Thoracic aorta (tissue), 2 donors: ENCODE measurements at regions not wholly inside any gene's neighbourhood (a gene's known extent, or its start where the extent isn't known, plus 50 kb on each side); places are given as distances from the start of the nearest gene placed in this dataset.

ENCODE experiments used
- ATAC-seq: fragments of 150-250 bp; one replicate; pipeline ENCODE4 v1.8.0; 2017; ENCODE audit warnings: low read depth; ENCODE audit not compliant: insufficient number of reproducible peaks, low FRiP score
- DNase-seq: peaks from one replicate; pipeline ENCODE4 v3.0.0-alpha.2; 2020; ENCODE audit warnings: low spot score
- H3K27ac ChIP-seq, 2 donors: fragments of 200-600 bp; sonication (generic); 1 replicate in 1 of 2; 2 replicates in 1 of 2; pipeline ENCODE4 v1.5.1; 2016; ENCODE audit warnings: mild to moderate bottlenecking in 2 of 2, moderate library complexity in 2 of 2
- H3K27me3 ChIP-seq: fragments of 200-600 bp; sonication (generic); replicated peaks from 2 replicates; pipeline ENCODE4 v1.6.0; 2016; ENCODE audit warnings: mild to moderate bottlenecking; ENCODE audit not compliant: insufficient read depth
- H3K36me3 ChIP-seq: fragments of 200-600 bp; sonication (generic); one replicate; pipeline ENCODE4 v1.5.1; 2016
- H3K4me1 ChIP-seq, 2 donors: fragments of 200-600 bp; sonication (generic); 1 replicate in 1 of 2; 2 replicates in 1 of 2; pipeline versions ENCODE4 v1.5.1 to v1.6.0; 2016; ENCODE audit warnings: low read depth in 2 of 2, mild to moderate bottlenecking in 1 of 2; ENCODE audit not compliant: control insufficient read depth in 1 of 2
- H3K4me3 ChIP-seq: fragments of 200-600 bp; sonication (generic); 2 replicates; pipeline ENCODE4 v1.5.1; 2016; ENCODE audit warnings: mild to moderate bottlenecking
- H3K9me3 ChIP-seq: fragments of 200-600 bp; sonication (generic); 2 replicates; pipeline ENCODE4 v1.5.1; 2016
- TF ChIP-seq, protein P1 (sequence below): fragments of 200-600 bp; sonication (generic); IDR thresholded peaks from one replicate; pipeline ENCODE4 v1.5.1; 2019; ENCODE audit warnings: antibody characterized with exemption

DNA sequence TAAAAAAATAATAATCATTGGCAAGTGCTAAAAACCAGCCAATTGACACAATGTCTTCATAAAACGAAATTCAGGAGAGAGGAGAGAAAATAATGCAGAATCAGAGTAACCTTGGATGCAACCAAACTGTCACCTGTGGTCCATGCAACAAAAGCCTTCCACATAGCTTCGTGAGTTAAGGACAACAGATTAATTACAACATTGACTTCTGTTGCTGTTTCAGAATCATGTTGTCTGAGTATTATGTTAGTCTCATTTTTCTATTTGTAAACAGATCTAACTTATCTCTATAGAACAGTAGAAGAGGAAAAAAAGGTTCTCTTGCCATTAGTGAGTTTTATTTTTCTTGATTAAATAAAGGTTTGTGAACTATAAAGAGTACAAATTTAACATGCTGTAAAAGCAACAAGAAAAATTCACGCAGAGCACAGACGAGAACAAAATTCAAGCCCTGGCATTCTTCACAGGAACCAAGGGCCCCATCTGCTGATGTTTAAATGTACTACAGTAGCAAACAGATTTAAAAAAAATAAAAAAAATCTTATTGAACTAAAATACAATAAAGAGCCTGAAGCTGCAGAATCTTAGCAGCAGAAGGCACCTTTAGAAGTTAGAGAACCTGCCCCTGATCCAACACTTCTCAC, 381.1 kb upstream of the PKN2 start:
- Histone ChIP-seq H3K9me3 (no peaks in the 10 kb centered on the region), H3K27me3 (no peaks in the 10 kb centered on the region), H3K4me3 (no peak overlapping the region), H3K4me1 (no peaks in the 10 kb centered on the region), H3K36me3 (no peaks in the 10 kb centered on the region), H3K27ac (no peak overlapping the region)
- ATAC-seq (no peak), DNase-seq (no peak)
- TF ChIP-seq, protein P1, sequence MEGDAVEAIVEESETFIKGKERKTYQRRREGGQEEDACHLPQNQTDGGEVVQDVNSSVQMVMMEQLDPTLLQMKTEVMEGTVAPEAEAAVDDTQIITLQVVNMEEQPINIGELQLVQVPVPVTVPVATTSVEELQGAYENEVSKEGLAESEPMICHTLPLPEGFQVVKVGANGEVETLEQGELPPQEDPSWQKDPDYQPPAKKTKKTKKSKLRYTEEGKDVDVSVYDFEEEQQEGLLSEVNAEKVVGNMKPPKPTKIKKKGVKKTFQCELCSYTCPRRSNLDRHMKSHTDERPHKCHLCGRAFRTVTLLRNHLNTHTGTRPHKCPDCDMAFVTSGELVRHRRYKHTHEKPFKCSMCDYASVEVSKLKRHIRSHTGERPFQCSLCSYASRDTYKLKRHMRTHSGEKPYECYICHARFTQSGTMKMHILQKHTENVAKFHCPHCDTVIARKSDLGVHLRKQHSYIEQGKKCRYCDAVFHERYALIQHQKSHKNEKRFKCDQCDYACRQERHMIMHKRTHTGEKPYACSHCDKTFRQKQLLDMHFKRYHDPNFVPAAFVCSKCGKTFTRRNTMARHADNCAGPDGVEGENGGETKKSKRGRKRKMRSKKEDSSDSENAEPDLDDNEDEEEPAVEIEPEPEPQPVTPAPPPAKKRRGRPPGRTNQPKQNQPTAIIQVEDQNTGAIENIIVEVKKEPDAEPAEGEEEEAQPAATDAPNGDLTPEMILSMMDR, result peak; percentile 49

DNA sequence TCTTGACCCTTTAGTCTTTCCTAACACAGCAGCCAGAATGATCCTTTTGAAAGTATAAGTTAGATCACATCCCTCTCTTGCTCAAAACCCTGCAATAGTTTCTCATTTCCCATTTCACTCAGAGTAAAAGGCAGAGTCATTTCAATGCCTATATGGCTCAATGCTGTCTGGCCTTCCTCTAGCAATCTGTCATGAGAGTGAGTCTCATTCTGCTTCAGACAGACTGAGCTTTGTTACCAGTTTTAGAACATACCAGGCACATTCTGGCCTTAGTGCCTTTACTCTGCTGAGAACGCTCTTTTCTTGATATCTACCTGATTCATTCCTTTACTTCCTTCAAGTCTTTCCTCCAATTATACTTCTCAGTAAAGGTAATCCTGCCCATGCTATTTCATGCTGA, 372.8 kb upstream of the PKN2 start:
- H3K27me3 ChIP-seq, result no peaks in the 10 kb centered on the region
- no peak overlapping the region for H3K4me3 ChIP-seq
- H3K36me3 ChIP-seq, result no peaks in the 10 kb centered on the region
- TF ChIP-seq, protein P1, result no peak
- no peaks in the 10 kb centered on the region for H3K9me3 ChIP-seq
- DNase-seq, result no peak
- no peak for ATAC-seq
- H3K4me1 ChIP-seq, result no peaks in the 10 kb centered on the region
- H3K27ac ChIP-seq, result no peak overlapping the region

DNA sequence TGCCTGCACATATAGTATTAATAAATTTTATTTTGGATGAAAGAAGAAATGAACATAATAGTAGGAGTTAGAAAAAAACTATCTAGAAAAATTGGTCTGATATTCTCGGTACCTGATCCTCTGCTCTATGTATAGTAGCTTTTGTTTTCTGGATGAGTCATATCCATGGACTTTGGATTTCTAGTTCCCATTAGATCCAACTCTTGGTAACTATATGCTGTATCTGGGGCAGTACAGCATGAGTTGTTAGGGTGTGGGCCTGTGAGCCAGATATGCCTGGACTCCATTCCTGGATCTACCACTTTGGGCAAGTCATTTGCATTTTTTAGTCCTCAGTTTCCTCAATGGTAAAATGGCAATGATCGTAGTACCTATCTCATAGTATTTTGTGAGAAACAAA, 372.2 kb upstream of the PKN2 start:
- Histone ChIP-seq H3K4me1 (no peaks in the 10 kb centered on the region), H3K36me3 (no peaks in the 10 kb centered on the region), H3K4me3 (no peak overlapping the region), H3K27ac (no peak overlapping the region), H3K9me3 (no peaks in the 10 kb centered on the region), H3K27me3 (no peaks in the 10 kb centered on the region)
- TF ChIP-seq, protein P1, result no peak
- DNase-seq (no peak), ATAC-seq (no peak)

DNA sequence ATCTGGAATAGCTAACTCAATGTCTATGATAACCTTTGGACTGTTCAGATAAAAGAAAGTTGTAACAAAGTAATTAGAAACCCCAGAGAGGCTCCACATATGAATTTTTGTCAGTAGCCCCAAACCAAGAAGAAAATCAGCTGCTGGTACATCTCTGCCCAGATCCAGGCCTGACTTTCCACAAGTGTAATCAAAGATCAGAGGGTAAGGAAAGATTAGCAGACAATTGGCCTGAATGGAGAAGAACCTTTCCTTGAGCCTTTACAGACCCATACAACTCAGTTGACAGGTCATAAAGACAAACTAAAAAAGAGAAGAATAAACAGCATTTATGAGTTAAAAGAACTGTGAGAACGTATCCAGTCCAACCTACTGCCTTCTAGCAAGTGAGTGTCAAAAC, 366.7 kb upstream of the PKN2 start:
- no peaks in the 10 kb centered on the region for H3K4me1 ChIP-seq
- no peaks in the 10 kb centered on the region for H3K27me3 ChIP-seq
- no peaks in the 10 kb centered on the region for H3K9me3 ChIP-seq
- TF ChIP-seq, protein P1, result no peak
- DNase-seq, result no peak
- no peak overlapping the region for H3K27ac ChIP-seq
- ATAC-seq, result no peak
- H3K4me3 ChIP-seq, result no peak overlapping the region
- H3K36me3 ChIP-seq, result no peaks in the 10 kb centered on the region

DNA sequence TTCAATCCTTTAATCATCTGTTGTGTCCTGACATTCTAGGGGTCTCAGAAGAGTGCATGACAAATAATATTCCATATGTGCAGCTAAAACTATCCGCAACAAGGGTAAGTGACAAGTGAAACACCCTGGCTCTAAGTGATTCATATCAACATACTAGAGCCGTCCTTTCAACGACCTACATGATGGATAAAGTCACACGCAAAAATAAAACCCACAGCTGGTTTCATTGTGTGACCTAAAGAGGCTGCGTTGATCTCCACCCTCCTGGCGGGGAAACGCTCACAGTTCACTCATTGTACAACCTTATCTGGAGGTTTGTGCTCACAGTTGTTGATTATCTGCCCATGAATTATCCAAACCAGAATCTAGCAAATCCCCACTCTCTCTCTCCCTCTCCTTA, 365.3 kb upstream of the PKN2 start:
- H3K27ac ChIP-seq, result no peak overlapping the region
- no peaks in the 10 kb centered on the region for H3K4me1 ChIP-seq
- H3K9me3 ChIP-seq, result no peaks in the 10 kb centered on the region
- no peak for DNase-seq
- H3K4me3 ChIP-seq, result no peak overlapping the region
- no peaks in the 10 kb centered on the region for H3K36me3 ChIP-seq
- no peaks in the 10 kb centered on the region for H3K27me3 ChIP-seq
- ATAC-seq, result no peak
- TF ChIP-seq, protein P1, result no peak
